HEK293 (cell line): ENCODE measurements at regions not wholly inside any gene's neighbourhood (a gene's known extent, or its start where the extent isn't known, plus 50 kb on each side); places are given as distances from the start of the nearest gene placed in this dataset.

Experiments used
- HOXA7 ChIP-seq: sonication (generic); formaldehyde crosslinking; IDR thresholded peaks from 2 replicates; pipeline ENCODE4 v1.8.1; 2022; ENCODE audit warnings: missing genetic modification reagents, borderline replicate concordance
- HOXC10 ChIP-seq: sonication (generic); formaldehyde crosslinking; IDR thresholded peaks from 2 replicates; pipeline ENCODE4 v1.8.1; 2023; ENCODE audit warnings: mild to moderate bottlenecking, missing genetic modification reagents
- KLF1 ChIP-seq: fragments of 450-650 bp; formaldehyde crosslinking; IDR thresholded peaks from 2 replicates; pipeline ENCODE4 v1.5.1; 2016; ENCODE audit warnings: missing biosample characterization, missing genetic modification characterization
- PRDM4 ChIP-seq: fragments of 450-650 bp; formaldehyde crosslinking; IDR thresholded peaks from 2 replicates; pipeline ENCODE4 v1.5.1; 2017; ENCODE audit warnings: missing biosample characterization, missing genetic modification characterization
- TCF7L2 ChIP-seq: IDR thresholded peaks from 2 replicates; pipeline ENCODE4 v1.6.1; 2011; ENCODE audit warnings: low read depth, mild to moderate bottlenecking, inconsistent platforms, low read length, moderate library complexity, borderline replicate concordance
- YY1 ChIP-seq: fragments of 450-650 bp; formaldehyde crosslinking; IDR thresholded peaks from 2 replicates; pipeline ENCODE4 v1.5.1; 2018; ENCODE audit warnings: missing biosample characterization, missing genetic modification characterization
- ZNF174 ChIP-seq: fragments of 450-650 bp; formaldehyde crosslinking; IDR thresholded peaks from 2 replicates; pipeline ENCODE4 v1.5.0; 2017; ENCODE audit warnings: missing biosample characterization, mild to moderate bottlenecking, missing genetic modification characterization
- ZNF571 ChIP-seq: fragments of 450-650 bp; formaldehyde crosslinking; IDR thresholded peaks from 2 replicates; pipeline ENCODE4 v1.5.0; 2017; ENCODE audit warnings: missing biosample characterization, missing genetic modification characterization
- ZNF658 ChIP-seq: fragments of 450-650 bp; formaldehyde crosslinking; IDR thresholded peaks from 2 replicates; pipeline ENCODE4; 2016; ENCODE audit warnings: missing biosample characterization, missing genetic modification characterization
- ZNF777 ChIP-seq: fragments of 450-650 bp; formaldehyde crosslinking; IDR thresholded peaks from 2 replicates; pipeline ENCODE4 v1.5.1; 2017; ENCODE audit warnings: missing biosample characterization, missing genetic modification characterization, borderline replicate concordance
- TF ChIP-seq, protein P1 (sequence below): fragments of 450-650 bp; formaldehyde crosslinking; IDR thresholded peaks from 2 replicates; pipeline ENCODE4 v1.5.1; 2016; ENCODE audit warnings: missing biosample characterization, missing genetic modification characterization
- TF ChIP-seq, protein P2 (sequence below): fragments of 450-650 bp; formaldehyde crosslinking; IDR thresholded peaks from 2 replicates; pipeline ENCODE4 v1.5.1; 2017; ENCODE audit warnings: missing biosample characterization, missing genetic modification characterization
- TF ChIP-seq, protein P3 (sequence below): fragments of 450-650 bp; formaldehyde crosslinking; IDR thresholded peaks from 2 replicates; pipeline ENCODE4 v1.5.1; 2016; ENCODE audit warnings: missing biosample characterization, missing genetic modification characterization
- TF ChIP-seq, protein P4 (sequence below): fragments of 450-650 bp; formaldehyde crosslinking; IDR thresholded peaks from 2 replicates; pipeline ENCODE4 v1.5.1; 2016; ENCODE audit warnings: missing biosample characterization, missing genetic modification characterization

DNA sequence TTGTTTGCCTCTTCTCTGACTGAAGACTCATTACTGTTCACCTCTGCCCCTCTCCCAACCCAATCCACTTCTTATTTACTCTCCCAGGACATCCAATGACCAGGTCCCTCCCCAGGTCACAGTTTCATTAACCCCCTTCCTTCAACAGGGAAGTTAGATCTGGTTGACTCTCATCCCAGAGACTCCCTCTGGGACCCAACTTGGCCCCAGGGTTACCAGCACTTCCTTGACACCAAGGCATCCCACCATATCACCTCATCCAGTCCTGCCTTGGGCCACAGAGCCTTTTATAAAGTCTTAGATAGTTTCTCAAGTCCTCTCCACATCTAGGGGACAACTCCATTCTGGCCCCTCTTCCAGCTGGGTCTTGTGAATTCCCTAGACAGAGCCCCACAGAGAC lies 470.6 kb upstream of the TSHZ3 start:
- TF ChIP-seq, protein P1, sequence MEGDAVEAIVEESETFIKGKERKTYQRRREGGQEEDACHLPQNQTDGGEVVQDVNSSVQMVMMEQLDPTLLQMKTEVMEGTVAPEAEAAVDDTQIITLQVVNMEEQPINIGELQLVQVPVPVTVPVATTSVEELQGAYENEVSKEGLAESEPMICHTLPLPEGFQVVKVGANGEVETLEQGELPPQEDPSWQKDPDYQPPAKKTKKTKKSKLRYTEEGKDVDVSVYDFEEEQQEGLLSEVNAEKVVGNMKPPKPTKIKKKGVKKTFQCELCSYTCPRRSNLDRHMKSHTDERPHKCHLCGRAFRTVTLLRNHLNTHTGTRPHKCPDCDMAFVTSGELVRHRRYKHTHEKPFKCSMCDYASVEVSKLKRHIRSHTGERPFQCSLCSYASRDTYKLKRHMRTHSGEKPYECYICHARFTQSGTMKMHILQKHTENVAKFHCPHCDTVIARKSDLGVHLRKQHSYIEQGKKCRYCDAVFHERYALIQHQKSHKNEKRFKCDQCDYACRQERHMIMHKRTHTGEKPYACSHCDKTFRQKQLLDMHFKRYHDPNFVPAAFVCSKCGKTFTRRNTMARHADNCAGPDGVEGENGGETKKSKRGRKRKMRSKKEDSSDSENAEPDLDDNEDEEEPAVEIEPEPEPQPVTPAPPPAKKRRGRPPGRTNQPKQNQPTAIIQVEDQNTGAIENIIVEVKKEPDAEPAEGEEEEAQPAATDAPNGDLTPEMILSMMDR (tag by site-specific recombination) = no peak
- no peak for TF ChIP-seq TCF7L2
- TF ChIP-seq KLF1 (tag by site-specific recombination) = no peak
- TF ChIP-seq, protein P2, sequence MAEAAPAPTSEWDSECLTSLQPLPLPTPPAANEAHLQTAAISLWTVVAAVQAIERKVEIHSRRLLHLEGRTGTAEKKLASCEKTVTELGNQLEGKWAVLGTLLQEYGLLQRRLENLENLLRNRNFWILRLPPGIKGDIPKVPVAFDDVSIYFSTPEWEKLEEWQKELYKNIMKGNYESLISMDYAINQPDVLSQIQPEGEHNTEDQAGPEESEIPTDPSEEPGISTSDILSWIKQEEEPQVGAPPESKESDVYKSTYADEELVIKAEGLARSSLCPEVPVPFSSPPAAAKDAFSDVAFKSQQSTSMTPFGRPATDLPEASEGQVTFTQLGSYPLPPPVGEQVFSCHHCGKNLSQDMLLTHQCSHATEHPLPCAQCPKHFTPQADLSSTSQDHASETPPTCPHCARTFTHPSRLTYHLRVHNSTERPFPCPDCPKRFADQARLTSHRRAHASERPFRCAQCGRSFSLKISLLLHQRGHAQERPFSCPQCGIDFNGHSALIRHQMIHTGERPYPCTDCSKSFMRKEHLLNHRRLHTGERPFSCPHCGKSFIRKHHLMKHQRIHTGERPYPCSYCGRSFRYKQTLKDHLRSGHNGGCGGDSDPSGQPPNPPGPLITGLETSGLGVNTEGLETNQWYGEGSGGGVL (tag by site-specific recombination) = no peak
- no peak for TF ChIP-seq ZNF174 (tag by site-specific recombination)
- TF ChIP-seq ZNF658 (tag by site-specific recombination) = no peak
- TF ChIP-seq ZNF571 (tag by site-specific recombination) = no peak
- TF ChIP-seq ZNF777 (tag by site-specific recombination) = no peak
- TF ChIP-seq PRDM4 (tag by site-specific recombination) = no peak
- TF ChIP-seq, protein P3, sequence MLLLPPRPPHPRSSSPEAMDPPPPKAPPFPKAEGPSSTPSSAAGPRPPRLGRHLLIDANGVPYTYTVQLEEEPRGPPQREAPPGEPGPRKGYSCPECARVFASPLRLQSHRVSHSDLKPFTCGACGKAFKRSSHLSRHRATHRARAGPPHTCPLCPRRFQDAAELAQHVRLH (tag by site-specific recombination) = no peak
- TF ChIP-seq HOXC10 (CRISPR knock-in tag) = no peak
- TF ChIP-seq, protein P4, sequence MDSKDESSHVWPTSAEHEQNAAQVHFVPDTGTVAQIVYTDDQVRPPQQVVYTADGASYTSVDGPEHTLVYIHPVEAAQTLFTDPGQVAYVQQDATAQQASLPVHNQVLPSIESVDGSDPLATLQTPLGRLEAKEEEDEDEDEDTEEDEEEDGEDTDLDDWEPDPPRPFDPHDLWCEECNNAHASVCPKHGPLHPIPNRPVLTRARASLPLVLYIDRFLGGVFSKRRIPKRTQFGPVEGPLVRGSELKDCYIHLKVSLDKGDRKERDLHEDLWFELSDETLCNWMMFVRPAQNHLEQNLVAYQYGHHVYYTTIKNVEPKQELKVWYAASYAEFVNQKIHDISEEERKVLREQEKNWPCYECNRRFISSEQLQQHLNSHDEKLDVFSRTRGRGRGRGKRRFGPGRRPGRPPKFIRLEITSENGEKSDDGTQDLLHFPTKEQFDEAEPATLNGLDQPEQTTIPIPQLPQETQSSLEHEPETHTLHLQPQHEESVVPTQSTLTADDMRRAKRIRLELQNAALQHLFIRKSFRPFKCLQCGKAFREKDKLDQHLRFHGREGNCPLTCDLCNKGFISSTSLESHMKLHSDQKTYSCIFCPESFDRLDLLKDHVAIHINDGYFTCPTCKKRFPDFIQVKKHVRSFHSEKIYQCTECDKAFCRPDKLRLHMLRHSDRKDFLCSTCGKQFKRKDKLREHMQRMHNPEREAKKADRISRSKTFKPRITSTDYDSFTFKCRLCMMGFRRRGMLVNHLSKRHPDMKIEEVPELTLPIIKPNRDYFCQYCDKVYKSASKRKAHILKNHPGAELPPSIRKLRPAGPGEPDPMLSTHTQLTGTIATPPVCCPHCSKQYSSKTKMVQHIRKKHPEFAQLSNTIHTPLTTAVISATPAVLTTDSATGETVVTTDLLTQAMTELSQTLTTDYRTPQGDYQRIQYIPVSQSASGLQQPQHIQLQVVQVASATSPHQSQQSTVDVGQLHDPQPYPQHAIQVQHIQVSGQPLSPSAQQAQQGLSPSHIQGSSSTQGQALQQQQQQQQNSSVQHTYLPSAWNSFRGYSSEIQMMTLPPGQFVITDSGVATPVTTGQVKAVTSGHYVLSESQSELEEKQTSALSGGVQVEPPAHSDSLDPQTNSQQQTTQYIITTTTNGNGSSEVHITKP = no peak
- TF ChIP-seq YY1 (tag by site-specific recombination) = no peak
- no peak for TF ChIP-seq HOXA7 (CRISPR knock-in tag)
